T-helper 1 cell (primary cell): ENCODE measurements at regions not wholly inside any gene's neighbourhood (a gene's known extent, or its start where the extent isn't known, plus 50 kb on each side); places are given as distances from the start of the nearest gene placed in this dataset.

Experiments
- DNase-seq, 5 donors: peaks; one replicate each; pipeline ENCODE4 v3.0.0-alpha.2; 2012 to 2020

- DNase-seq, result peak in 1 of 5 donors; percentile 5
Measured at GRCh38 chr3:43995547-43996378, 245.9 kb upstream of the TOPAZ1 start.

GRCh38 chr3:43996379-43997301 is 245.0 kb upstream of the TOPAZ1 start:
- peak in 1 of 5 donors; percentile 23 for DNase-seq

GRCh38 chr3:43997316-43997715 is 244.4 kb upstream of the TOPAZ1 start:
- DNase-seq, result no peak

GRCh38 chr3:43997788-43998369 is 243.8 kb upstream of the TOPAZ1 start:
- peak in 1 of 5 donors; percentile 7 for DNase-seq

- DNase-seq, result no peak
Measured at GRCh38 chr3:43998370-43998835, 243.3 kb upstream of the TOPAZ1 start.

- no peak for DNase-seq
Measured at GRCh38 chr3:43998836-43999727, 242.6 kb upstream of the TOPAZ1 start.

- DNase-seq, result no peak
Measured at GRCh38 chr3:43999728-44000319, 241.9 kb upstream of the TOPAZ1 start.

GRCh38 chr3:44000586-44000985 is 241.1 kb upstream of the TOPAZ1 start:
- no peak for DNase-seq

GRCh38 chr3:44001072-44001471 is 240.6 kb upstream of the TOPAZ1 start:
- no peak for DNase-seq

- DNase-seq, result no peak
Measured at GRCh38 chr3:44003801-44004200, 237.9 kb upstream of the TOPAZ1 start.

GRCh38 chr3:44011680-44012079 is 230.0 kb upstream of the TOPAZ1 start:
- DNase-seq, result no peak

- no peak for DNase-seq
Measured at GRCh38 chr3:44012160-44012899, 229.4 kb upstream of the TOPAZ1 start.

- DNase-seq, result no peak
Measured at GRCh38 chr3:44013967-44014366, 227.7 kb upstream of the TOPAZ1 start.

- no peak for DNase-seq
Measured at GRCh38 chr3:44015170-44015569, 226.5 kb upstream of the TOPAZ1 start.

GRCh38 chr3:44016818-44017217 is 224.9 kb upstream of the TOPAZ1 start:
- DNase-seq, result peak in 1 of 5 donors; percentile 7

- DNase-seq, result no peak
Measured at GRCh38 chr3:44018926-44019325, 222.8 kb upstream of the TOPAZ1 start.

- DNase-seq, result no peak
Measured at GRCh38 chr3:44019736-44020135, 221.9 kb upstream of the TOPAZ1 start.

GRCh38 chr3:44020143-44020542 is 221.5 kb upstream of the TOPAZ1 start:
- no peak for DNase-seq

GRCh38 chr3:44021651-44022594 is 219.8 kb upstream of the TOPAZ1 start:
- DNase-seq, result no peak
